Stimulated activated naive CD4-positive, alpha-beta T cell (primary cell): ENCODE measurements at regions not wholly inside any gene's neighbourhood (a gene's known extent, or its start where the extent isn't known, plus 50 kb on each side); places are given as distances from the start of the nearest gene placed in this dataset.

ENCODE experiments used
- DNase-seq, 6 experiments: peaks; one replicate each; lab custom pipeline; 2025; lab: John Stamatoyannopoulos, UW

DNA sequence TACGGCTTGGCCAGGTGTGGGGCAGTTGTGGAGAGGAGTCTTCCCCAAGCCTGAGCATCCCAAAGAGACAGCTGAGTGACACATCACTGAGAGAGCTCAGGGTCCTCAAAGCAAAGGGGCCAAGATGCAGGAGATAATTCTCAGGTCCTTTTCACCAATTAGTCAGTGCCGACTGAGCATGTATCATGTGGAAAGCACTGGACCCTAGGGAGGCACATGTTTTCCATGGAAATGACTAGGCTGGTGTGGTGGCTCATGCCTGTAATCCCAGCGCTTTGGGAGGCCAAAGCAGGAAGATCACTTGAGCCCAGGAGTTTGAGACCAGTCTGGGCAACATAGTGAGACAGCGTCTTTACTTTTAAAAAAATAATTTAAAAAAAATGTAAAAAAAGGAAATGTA lies 67.3 kb upstream of the PRPS1 start:
- no peak for DNase-seq

DNA sequence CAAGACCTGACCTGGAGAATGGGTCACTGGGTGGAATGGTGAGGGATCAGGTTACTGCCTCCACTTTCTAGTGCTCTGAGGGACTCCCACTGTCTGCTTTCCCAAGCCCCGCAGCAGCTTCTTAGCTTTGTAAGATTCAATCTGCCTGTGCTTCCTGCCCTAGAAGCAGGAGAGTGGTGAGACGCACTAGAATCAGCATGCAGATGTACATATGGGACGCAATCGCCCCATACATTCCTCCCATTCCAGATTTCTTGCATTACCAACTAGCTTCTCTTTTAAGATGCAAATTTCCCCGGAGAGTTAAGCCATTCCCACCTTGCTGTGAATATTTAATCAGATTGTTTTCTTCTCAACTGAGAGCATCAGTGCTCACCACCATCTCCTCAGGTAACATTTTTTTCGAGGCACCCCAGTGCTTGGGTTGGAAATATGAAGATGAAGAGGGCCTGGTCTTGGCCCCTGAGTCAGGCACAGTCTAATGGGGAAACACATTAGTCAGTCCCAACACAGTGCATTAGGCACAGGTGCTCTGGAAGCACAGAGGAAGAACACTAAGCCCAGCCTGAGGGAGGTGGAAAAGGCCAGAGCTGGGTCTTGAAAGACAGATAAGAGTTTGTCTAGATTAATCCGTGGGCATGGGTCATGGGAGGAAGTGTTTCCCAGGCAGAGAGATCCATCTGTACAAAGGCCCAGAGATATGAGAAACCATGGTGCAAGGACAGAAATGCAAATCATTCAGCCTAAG lies 66.7 kb upstream of the PRPS1 start:
- DNase-seq = no peak

DNA sequence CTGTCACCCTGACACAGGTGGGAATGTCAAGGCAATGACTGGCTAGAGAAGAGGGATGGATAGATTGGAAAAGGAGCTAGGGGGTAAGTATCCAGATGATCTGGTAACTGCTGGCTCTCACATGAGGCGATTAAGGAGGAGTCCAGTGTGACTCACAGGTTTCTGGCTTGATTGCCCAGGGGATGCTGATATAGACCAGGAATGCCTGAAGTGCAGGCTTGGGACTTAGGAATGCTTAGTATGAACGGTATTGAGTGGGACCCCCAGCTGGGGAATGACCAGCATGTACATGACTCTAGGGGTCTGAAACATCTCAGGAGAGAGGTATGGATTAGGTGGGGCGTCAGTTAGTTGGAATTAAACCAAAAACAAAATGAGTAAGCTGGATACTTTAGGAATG lies 65.8 kb upstream of the PRPS1 start:
- no peak for DNase-seq

DNA sequence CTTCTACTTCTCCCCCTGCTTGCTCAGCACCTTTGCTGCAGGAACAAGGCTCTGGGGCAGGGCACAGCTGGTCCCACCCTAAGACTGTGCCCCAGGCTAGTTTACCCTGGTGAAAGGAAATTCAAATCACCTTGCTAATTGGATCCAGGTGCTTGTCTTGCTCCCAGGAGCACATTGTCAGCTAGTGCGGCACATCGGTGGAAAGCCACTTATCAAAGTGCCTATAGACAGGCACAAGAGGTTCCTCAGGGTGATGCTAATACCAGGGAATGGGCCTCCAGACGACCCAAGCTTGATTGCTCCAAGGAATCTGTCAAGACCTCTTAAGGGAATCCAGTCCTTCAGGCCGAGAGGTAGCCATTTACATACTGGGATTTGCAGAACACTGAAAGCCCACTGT lies 64.5 kb upstream of the PRPS1 start:
- DNase-seq = no peak

DNA sequence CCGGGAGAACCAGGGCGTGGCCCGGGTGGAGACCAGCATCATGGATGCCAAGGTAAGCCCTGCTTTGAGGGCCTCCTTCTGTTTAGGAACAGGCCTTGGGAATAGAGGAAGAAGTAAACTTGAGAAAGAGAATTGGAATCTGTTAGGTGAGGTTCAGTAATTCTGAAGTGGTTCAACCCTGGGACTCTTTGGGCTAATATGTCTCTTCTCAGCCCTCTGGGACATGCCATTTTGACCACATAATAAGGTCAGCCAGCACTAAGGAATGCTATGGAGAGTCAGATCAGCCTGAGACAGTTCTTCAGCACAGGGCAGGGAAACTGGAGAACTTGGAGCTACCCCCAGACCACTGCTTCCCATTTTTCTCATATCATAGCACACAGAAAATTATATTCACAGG lies 63.3 kb upstream of the PRPS1 start:
- no peak for DNase-seq

DNA sequence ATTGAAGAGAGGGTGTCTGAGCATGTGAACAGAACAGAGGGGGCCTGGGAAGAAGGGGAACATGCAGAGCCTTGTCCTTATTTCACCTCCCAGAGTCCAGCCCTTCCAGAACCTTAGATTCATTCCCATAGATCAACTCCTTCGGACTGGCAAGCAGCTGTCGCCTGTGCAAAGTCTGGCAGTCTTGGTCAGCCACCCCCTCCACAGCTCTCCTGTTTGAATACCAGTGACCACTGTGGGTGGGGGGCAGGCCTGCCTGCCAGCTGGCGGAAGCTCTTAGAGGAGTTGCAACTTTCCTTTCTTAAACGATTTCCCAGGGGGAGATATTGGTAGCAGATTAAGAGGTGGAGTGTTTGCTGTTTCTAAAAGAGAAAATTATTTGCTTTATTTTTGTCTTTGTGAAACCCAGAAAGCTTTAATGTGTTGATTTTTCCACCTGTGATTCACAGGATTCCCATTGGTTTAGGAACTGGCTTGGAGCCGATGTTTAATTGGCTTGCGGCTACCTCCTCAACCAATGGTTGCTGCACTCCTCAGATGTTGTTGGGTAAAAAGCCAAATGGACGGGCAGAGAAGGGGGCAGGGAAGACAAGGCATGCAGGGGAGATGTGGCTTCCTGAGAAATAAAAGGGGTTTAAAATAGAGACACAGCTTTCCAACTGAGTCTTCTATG lies 62.2 kb upstream of the PRPS1 start:
- no peak for DNase-seq

DNA sequence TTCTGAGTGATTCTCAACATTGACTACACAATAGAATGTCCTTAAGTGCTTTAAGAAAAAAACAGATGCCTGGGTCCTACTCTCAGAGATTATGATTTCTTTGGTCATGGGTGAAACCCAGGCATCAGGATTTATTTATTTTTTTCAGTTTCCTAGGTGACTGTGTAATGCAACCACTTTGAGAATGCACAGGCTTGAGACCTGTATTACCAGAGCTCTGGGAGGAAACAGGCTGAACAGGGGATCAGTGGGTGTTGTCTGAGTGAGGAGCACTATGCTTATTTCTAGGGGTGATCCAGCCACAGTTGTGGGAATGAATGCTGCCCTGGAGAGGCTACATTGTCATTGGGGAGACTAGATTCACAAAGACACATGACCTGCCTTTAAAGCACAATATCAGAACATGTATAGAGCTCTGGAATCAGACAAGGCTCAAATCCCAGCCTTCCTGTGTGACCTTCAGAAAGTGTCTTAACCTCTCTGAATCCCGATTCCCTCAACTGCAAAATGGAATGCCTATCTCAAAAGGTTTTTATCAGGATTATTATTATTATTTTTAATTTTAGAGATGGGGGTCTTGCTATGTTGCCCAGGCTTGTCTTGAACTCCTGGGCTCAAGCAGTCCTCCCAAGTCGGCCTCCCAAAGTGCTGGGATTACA lies 61.6 kb upstream of the PRPS1 start:
- DNase-seq = no peak

DNA sequence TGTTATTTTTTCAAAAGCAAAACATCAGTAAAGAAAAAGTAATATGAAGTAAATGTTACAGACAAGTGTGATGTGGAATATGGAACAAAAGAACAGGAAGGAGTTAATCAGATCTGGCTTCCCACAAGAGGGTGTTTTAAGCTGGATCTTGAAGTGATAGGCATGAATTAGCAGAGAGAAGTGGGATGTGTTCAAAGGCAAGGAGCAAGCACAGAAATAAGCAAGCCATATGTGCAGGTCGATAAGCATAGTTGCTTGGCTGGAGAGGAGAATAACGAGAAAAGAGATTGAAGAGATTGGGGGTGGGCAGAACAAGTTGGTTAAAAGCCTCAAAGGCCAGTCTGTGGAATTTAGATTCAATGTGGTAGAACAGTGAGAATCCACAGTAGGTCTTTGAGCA lies 60.9 kb upstream of the PRPS1 start:
- DNase-seq = no peak

DNA sequence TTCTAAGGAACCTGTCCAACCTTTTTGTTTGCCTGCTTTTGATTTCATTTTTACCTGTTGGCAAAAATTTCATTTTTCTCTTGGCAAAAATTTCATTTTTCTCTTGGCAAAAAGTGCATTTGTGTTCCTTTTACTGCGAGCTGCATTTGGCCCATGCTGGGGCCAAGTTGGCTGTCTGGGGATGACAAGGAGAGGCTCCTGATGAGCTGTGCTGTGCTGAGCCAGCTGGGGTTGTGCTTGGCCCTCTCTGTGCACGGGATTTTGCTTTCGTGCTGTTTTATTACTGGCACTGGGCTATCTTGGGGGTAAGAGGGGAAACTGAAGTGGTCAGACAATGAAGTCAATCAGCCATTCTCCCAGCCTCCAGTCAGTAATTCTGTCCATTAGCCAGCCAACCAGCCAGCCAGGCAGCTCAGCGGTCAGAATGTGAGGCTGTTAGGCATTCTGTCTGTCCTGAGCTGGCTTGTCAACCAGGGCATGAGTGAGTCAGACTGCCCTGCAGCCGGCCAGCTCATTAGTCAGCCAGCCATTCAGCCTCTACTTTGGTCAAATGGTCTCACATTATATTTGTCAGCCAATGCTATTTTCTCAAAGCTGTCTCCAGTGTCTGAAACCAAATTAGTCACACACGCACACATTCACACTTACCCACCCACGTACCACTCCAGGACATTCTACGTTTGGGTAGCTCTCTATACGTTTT lies 56.9 kb upstream of the PRPS1 start:
- no peak for DNase-seq

DNA sequence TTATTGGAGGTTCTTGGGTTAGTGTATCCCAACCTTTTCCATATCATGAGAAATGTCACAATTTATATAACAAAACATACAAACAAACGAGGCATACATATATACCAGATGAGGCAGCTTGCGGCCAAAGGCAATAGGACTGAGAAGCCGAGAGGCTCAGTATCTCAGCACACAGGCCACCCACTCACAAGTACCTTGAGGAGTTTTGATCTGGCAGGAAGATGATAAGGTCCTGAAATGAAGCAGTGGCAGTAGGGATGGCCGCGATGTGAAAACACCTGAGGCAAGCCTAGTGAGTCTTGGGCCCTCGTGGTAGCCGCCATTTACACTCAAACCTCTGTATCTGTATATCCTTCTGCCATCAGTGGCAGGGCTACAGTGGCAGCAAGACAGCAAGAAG lies 55.3 kb upstream of the PRPS1 start:
- no peak for DNase-seq

DNA sequence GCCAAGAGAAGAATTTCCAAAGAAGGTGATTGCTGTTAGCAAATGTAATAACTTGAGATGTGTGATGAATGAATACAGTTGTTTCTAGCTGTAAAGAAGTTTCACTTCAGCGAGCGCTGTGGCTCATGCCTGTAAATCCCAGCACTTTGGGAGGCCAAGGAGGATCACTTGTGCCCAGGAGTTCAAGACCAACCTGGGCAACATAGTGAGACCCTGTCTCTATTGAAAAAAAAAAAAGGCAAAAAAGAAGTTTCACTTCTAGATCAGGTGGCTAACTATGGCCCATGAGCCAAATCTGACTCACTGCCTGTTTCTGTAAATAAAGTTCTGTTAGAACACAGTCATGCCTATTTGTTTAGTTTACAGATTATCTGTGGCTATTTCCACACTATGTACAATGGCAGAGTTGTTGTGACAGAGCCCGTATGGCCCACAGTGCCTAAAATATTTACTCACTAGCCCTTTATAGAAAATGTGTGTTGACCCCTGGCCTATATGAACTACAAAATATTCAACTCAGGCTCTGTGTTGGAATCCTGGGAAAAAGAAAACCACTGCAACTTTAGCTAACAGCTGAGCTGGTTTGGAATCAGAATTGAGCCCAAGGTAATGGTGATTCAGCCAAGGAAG lies 54.1 kb upstream of the PRPS1 start:
- no peak for DNase-seq

DNA sequence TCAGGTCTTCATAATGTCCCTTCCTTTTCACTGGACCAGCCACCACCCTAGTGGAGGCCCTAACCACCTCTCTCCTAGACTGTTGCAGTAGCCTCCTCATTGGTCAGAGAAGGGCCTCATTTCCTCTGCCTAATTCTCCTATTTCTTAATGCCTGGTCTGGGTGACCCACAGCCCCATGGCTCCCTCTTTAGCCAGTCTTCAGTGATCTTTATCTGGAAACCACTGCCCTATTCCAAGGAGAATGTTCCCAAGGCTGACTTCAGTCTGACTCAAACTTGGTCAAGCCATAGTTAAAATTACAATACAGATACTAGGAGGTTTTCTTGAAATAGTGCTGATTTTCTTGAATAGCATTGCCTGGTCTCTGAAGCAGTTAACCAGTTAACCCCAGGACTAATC lies 53.6 kb upstream of the PRPS1 start:
- no peak for DNase-seq

DNA sequence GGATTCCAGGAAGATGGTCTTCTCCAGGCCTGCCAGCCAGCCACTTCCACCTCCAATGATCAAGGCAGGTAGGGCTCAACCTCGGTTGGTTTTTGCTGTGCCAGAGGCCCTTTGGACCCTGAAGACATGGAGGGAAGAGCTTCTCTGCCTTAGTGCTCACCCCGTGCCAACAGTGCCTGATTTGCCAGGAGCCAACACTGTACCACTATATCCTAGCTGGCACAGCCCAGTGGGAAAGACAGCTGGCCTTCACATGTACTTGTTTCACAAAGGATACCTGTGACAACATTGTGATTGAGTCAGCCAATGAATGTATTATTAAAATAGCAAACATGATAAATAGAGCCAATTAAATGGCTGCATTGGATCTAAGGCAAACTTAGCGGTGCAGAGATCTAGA lies 51.9 kb upstream of the PRPS1 start:
- no peak for DNase-seq

DNA sequence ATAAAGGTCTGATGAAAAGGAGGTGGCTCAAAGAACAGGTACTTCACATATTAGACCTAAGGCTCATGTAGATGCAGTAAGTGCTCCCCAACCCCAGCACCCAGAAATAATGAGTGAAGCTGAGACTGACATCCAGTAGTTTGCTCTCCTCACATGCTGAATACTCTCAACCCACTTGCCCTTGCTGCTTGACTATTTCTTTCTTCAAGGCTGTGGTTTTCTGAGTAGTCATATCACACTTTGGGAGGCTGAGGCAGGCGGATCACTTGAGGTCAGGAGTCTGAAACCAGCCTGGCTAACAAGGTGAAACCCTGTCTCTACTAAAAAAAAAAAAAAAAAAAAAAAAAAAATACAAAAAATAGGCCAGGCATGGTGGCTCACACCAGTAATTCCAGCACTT lies 51.5 kb upstream of the PRPS1 start:
- DNase-seq = no peak

DNA sequence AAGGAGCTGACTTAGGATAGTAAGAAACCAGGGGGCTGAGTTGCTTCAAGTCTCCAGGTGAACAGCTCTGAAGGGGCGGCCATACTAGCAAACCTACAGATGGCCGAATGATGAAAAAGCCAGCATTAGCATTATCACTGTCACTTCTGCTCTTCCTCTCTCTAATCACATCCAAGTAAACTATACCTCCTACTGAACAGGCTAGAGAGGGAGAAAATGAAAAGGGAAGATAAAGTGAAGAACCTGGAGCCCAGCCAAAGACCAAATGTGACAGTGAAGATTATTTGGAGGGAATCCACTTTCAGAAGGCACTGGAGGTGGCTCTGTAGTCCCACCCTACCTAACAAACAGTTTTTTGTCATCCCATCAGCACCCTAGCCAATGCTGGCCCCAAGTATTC lies 50.4 kb upstream of the PRPS1 start:
- no peak for DNase-seq
